ENCODE measurements at regions not wholly inside any gene's neighbourhood (a gene's known extent, or its start where the extent isn't known, plus 50 kb on each side); places are given as distances from the start of the nearest gene placed in this dataset.

DNA sequence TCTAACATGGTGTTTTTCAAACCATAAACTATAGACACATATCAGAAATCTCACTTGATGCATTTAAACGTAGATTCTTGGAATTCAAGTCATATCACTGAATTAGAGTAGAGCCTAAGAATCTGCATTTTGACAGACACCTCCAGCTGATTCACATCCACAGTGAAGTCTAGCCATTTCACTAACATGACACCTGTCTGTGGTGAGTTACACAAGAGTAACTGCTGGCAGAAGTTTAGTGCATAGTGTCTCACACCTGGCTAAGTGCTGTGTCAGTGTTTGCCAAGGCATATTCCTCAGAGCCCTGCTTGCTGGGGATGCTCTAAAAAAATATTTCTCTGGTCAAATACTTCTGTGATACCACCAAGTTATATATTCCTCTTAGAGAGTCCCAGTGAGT lies 237.5 kb upstream of the DIAPH2 start:
- H3K4me3 ChIP-seq (ENCODE audit: low read length) = no peak overlapping the region
- no peak for DNase-seq (ENCODE audit: low read depth, low spot score)
- no peaks in the 10 kb centered on the region for H3K36me3 ChIP-seq (ENCODE audit: control insufficient read depth, insufficient read depth, low read length)
- H3K27me3 ChIP-seq (ENCODE audit: control insufficient read depth, insufficient read depth, low read length) = no peaks in the 10 kb centered on the region
- H3K9me3 ChIP-seq (ENCODE audit: control insufficient read depth, insufficient read depth, low read length) = no peaks in the 10 kb centered on the region
- H3K27ac ChIP-seq (ENCODE audit: low read length) = no peak overlapping the region
- no CpG with 5 or more reads among the region's 1 CpG for WGBS (ENCODE audit: insufficient coverage, insufficient read length)
- H3K4me1 ChIP-seq (ENCODE audit: control insufficient read depth, insufficient read depth, low read length) = no peaks in the 10 kb centered on the region

GRCh38 chrX:96449191-96449590 lies 235.5 kb upstream of the DIAPH2 start:
- no peak for DNase-seq (ENCODE audit: low read depth, low spot score)
- no peaks in the 10 kb centered on the region for H3K36me3 ChIP-seq (ENCODE audit: control insufficient read depth, insufficient read depth, low read length)
- no peaks in the 10 kb centered on the region for H3K4me1 ChIP-seq (ENCODE audit: control insufficient read depth, insufficient read depth, low read length)
- H3K27me3 ChIP-seq (ENCODE audit: control insufficient read depth, insufficient read depth, low read length) = no peaks in the 10 kb centered on the region
- WGBS (ENCODE audit: insufficient coverage, insufficient read length) = no CpG with 5 or more reads among the region's 6 CpGs
- no peaks in the 10 kb centered on the region for H3K9me3 ChIP-seq (ENCODE audit: control insufficient read depth, insufficient read depth, low read length)
- H3K4me3 ChIP-seq (ENCODE audit: low read length) = no peak overlapping the region
- no peak overlapping the region for H3K27ac ChIP-seq (ENCODE audit: low read length)

DNA sequence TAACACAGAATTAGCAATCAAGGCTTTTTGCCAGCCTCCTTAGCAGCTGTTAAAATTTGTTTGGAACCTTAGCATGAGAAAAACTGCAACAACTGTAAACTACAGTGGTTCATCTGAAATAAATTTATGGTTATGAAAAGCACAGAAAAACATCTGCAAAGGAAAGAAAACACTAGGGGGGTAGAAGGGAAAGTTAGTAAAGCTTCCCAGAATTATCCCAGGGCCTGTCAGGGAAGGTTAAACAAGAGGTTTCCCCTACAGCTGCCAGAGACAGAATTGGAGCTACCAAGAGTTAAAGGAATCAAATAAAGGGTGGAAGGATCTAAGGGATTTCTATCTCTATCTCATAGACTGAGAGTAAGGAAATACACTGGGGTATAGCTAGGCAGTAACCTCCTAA lies 234.7 kb upstream of the DIAPH2 start:
- no peaks in the 10 kb centered on the region for H3K36me3 ChIP-seq (ENCODE audit: control insufficient read depth, insufficient read depth, low read length)
- no peaks in the 10 kb centered on the region for H3K4me1 ChIP-seq (ENCODE audit: control insufficient read depth, insufficient read depth, low read length)
- no peak for DNase-seq (ENCODE audit: low read depth, low spot score)
- no peaks in the 10 kb centered on the region for H3K27me3 ChIP-seq (ENCODE audit: control insufficient read depth, insufficient read depth, low read length)
- no peak overlapping the region for H3K27ac ChIP-seq (ENCODE audit: low read length)
- H3K4me3 ChIP-seq (ENCODE audit: low read length) = no peak overlapping the region
- H3K9me3 ChIP-seq (ENCODE audit: control insufficient read depth, insufficient read depth, low read length) = no peaks in the 10 kb centered on the region

DNA sequence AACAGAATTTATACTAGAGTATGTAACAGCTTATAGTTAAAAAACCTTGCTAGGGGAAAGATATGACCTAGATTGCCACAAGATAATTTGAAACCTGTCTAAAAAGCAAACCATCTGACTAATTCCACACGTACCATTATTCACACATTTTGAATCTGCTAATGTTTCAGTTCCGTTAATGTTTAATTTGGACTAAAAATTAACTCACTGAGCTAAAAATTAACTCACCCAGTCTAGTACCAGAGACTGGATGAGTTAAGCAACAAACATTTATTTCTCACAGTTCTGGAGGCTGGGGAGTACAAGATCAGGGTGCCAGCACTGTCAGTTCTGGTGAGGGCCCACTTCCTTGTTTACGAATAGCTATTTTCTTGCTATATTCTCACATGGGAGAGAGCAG lies 231.5 kb upstream of the DIAPH2 start:
- Histone ChIP-seq H3K27ac (ENCODE audit: low read length) (no peak overlapping the region), H3K36me3 (ENCODE audit: control insufficient read depth, insufficient read depth, low read length) (no peaks in the 10 kb centered on the region), H3K9me3 (ENCODE audit: control insufficient read depth, insufficient read depth, low read length) (no peaks in the 10 kb centered on the region), H3K4me1 (ENCODE audit: control insufficient read depth, insufficient read depth, low read length) (no peaks in the 10 kb centered on the region), H3K4me3 (ENCODE audit: low read length) (no peak overlapping the region), H3K27me3 (ENCODE audit: control insufficient read depth, insufficient read depth, low read length) (no peaks in the 10 kb centered on the region)
- DNase-seq (ENCODE audit: low read depth, low spot score) = no peak
- no CpG with 5 or more reads among the region's 3 CpGs for WGBS (ENCODE audit: insufficient coverage, insufficient read length)

GRCh38 chrX:96455078-96455477 lies 229.6 kb upstream of the DIAPH2 start:
- Histone ChIP-seq H3K36me3 (ENCODE audit: control insufficient read depth, insufficient read depth, low read length) (no peaks in the 10 kb centered on the region), H3K4me3 (ENCODE audit: low read length) (no peak overlapping the region), H3K27ac (ENCODE audit: low read length) (no peak overlapping the region), H3K9me3 (ENCODE audit: control insufficient read depth, insufficient read depth, low read length) (no peaks in the 10 kb centered on the region), H3K27me3 (ENCODE audit: control insufficient read depth, insufficient read depth, low read length) (no peaks in the 10 kb centered on the region), H3K4me1 (ENCODE audit: control insufficient read depth, insufficient read depth, low read length) (no peaks in the 10 kb centered on the region)
- no peak for DNase-seq (ENCODE audit: low read depth, low spot score)
- WGBS (ENCODE audit: insufficient coverage, insufficient read length) = no CpG with 5 or more reads among the region's 3 CpGs

- no peaks in the 10 kb centered on the region for H3K36me3 ChIP-seq (ENCODE audit: control insufficient read depth, insufficient read depth, low read length)
- DNase-seq (ENCODE audit: low read depth, low spot score) = no peak
- H3K27me3 ChIP-seq (ENCODE audit: control insufficient read depth, insufficient read depth, low read length) = no peaks in the 10 kb centered on the region
- no peaks in the 10 kb centered on the region for H3K4me1 ChIP-seq (ENCODE audit: control insufficient read depth, insufficient read depth, low read length)
- H3K9me3 ChIP-seq (ENCODE audit: control insufficient read depth, insufficient read depth, low read length) = no peaks in the 10 kb centered on the region
- no peak overlapping the region for H3K4me3 ChIP-seq (ENCODE audit: low read length)
- no CpG with 5 or more reads among the region's 16 CpGs for WGBS (ENCODE audit: insufficient coverage, insufficient read length)
- H3K27ac ChIP-seq (ENCODE audit: low read length) = no peak overlapping the region
These were observed 219.6 kb upstream of the DIAPH2 start for GRCh38 chrX:96464880-96465558.

- no peak overlapping the region for H3K27ac ChIP-seq (ENCODE audit: low read length)
- no CpG with 5 or more reads among the region's 4 CpGs for WGBS (ENCODE audit: insufficient coverage, insufficient read length)
- H3K36me3 ChIP-seq (ENCODE audit: control insufficient read depth, insufficient read depth, low read length) = no peaks in the 10 kb centered on the region
- no peaks in the 10 kb centered on the region for H3K27me3 ChIP-seq (ENCODE audit: control insufficient read depth, insufficient read depth, low read length)
- H3K4me1 ChIP-seq (ENCODE audit: control insufficient read depth, insufficient read depth, low read length) = no peaks in the 10 kb centered on the region
- no peak for DNase-seq (ENCODE audit: low read depth, low spot score)
- no peak overlapping the region for H3K4me3 ChIP-seq (ENCODE audit: low read length)
- no peaks in the 10 kb centered on the region for H3K9me3 ChIP-seq (ENCODE audit: control insufficient read depth, insufficient read depth, low read length)
These were observed 210.5 kb upstream of the DIAPH2 start for GRCh38 chrX:96474029-96474740.

- Histone ChIP-seq H3K27ac (ENCODE audit: low read length) (no peak overlapping the region), H3K27me3 (ENCODE audit: control insufficient read depth, insufficient read depth, low read length) (no peaks in the 10 kb centered on the region), H3K4me3 (ENCODE audit: low read length) (no peak overlapping the region), H3K36me3 (ENCODE audit: control insufficient read depth, insufficient read depth, low read length) (no peaks in the 10 kb centered on the region), H3K9me3 (ENCODE audit: control insufficient read depth, insufficient read depth, low read length) (no peaks in the 10 kb centered on the region), H3K4me1 (ENCODE audit: control insufficient read depth, insufficient read depth, low read length) (no peaks in the 10 kb centered on the region)
- WGBS (ENCODE audit: insufficient coverage, insufficient read length) = no CpG with 5 or more reads among the region's 1 CpG
- DNase-seq (ENCODE audit: low read depth, low spot score) = no peak
These were observed 209.9 kb upstream of the DIAPH2 start for GRCh38 chrX:96474741-96475125.

DNA sequence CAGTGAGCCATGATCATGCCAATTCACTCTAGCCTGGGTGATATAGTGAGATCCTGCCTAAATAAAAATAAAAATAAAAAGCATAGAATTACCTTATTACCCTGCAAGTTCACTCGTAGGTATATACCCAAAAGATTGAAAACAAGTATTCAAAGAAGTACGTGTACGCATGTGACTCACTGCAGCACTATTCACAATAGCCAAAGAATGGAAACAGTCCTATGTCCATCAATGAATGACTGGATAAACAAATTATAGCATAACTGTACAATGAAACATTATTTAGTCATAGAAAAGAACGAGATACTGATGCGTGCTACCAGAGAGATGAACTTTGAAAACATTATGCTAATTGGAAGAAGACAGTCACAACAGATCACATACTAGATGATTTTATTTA lies 204.6 kb upstream of the DIAPH2 start:
- no peaks in the 10 kb centered on the region for H3K27me3 ChIP-seq (ENCODE audit: control insufficient read depth, insufficient read depth, low read length)
- WGBS (ENCODE audit: insufficient coverage, insufficient read length) = no CpG with 5 or more reads among the region's 5 CpGs
- no peaks in the 10 kb centered on the region for H3K9me3 ChIP-seq (ENCODE audit: control insufficient read depth, insufficient read depth, low read length)

DNA sequence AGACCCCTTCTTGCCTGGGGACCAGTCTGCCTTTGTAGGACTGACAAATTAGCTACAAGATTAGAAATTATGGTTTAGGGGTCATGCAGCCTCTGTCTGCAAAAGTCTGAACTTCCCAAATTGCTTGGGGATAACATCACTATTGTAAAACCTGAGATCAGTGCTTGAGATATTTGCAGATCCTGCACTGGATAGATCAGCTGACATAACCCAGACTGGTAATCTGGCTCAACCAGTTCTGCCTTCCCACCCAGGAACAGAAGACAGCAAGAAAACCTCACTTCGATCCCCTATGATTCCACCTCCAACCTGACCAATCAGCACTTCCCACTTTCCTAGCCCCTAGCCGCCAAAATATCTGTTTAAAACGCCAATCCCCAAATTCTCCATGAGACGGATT lies 202.8 kb upstream of the DIAPH2 start:
- WGBS (ENCODE audit: insufficient coverage, insufficient read length) = no CpG with 5 or more reads among the region's 4 CpGs
- H3K27ac ChIP-seq (ENCODE audit: low read length) = no peak overlapping the region
- H3K27me3 ChIP-seq (ENCODE audit: control insufficient read depth, insufficient read depth, low read length) = no peaks in the 10 kb centered on the region
- H3K4me1 ChIP-seq (ENCODE audit: control insufficient read depth, insufficient read depth, low read length) = no peaks in the 10 kb centered on the region
- no peak for DNase-seq (ENCODE audit: low read depth, low spot score)
- H3K4me3 ChIP-seq (ENCODE audit: low read length) = no peak overlapping the region
- H3K36me3 ChIP-seq (ENCODE audit: control insufficient read depth, insufficient read depth, low read length) = no peaks in the 10 kb centered on the region
- H3K9me3 ChIP-seq (ENCODE audit: control insufficient read depth, insufficient read depth, low read length) = no peaks in the 10 kb centered on the region

More for the DNA sequence above, 204.6 kb upstream of the DIAPH2 start:
- DNase-seq (ENCODE audit: low read depth, low spot score) = no peak
- Histone ChIP-seq H3K27ac (ENCODE audit: low read length) (no peak overlapping the region), H3K4me1 (ENCODE audit: control insufficient read depth, insufficient read depth, low read length) (no peaks in the 10 kb centered on the region), H3K36me3 (ENCODE audit: control insufficient read depth, insufficient read depth, low read length) (no peaks in the 10 kb centered on the region), H3K4me3 (ENCODE audit: low read length) (no peak overlapping the region)

DNA sequence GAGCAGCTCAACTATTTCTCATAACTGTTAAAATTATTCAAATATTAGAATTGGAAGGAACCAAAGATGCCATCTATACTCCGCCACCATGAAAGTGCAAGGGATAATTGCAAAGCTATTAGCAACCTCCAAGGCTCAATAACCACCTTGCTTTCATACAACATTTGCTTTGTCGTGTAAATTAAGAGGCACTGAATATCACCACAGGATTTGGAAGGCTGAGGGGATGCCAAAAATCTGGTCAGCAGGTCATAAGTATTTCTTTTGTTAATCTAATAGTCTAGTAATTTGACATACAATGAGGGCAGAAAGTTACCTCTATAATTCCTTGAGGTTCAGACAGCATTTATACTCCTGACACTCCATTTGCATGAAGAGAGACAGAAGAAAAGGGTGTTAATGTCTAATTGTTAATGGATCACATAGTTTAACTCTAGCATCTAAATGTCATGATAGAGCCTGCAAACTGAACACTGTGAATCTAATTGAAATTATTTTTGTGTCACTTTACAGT lies 200.9 kb upstream of the DIAPH2 start:
- Histone ChIP-seq H3K27me3 (ENCODE audit: control insufficient read depth, insufficient read depth, low read length) (no peaks in the 10 kb centered on the region), H3K27ac (ENCODE audit: low read length) (no peak overlapping the region), H3K4me3 (ENCODE audit: low read length) (no peak overlapping the region), H3K4me1 (ENCODE audit: control insufficient read depth, insufficient read depth, low read length) (no peaks in the 10 kb centered on the region), H3K9me3 (ENCODE audit: control insufficient read depth, insufficient read depth, low read length) (no peaks in the 10 kb centered on the region), H3K36me3 (ENCODE audit: control insufficient read depth, insufficient read depth, low read length) (no peaks in the 10 kb centered on the region)
- WGBS (ENCODE audit: insufficient coverage, insufficient read length) = no CpG with 5 or more reads among the region's 2 CpGs
- peak; percentile 4 for DNase-seq (ENCODE audit: low read depth, low spot score)

Measured in iPS DF 6.9 (cell line).